ENCODE measurements at regions not wholly inside any gene's neighbourhood (a gene's known extent, or its start where the extent isn't known, plus 50 kb on each side); places are given as distances from the start of the nearest gene placed in this dataset.

GRCh38 chr13:18943721-18944391 is 237.8 kb downstream of the TUBA3C start:
- no peaks in the 10 kb centered on the region for H3K27me3 ChIP-seq (ENCODE audit: insufficient read depth)
- no peak overlapping the region for H3K4me2 ChIP-seq
- Mint-ChIP-seq H3K4me3 (no peak overlapping the region), H3K27ac (no peak overlapping the region), H3K4me1 (no peaks in the 10 kb centered on the region), H3K27me3 (ENCODE audit: insufficient read depth, low read depth, poor library complexity) (peaks cover 3% of the 10 kb centered on the region), H3K9me3 (peaks cover 78% of the 10 kb centered on the region), H3K36me3 (ENCODE audit: low read depth) (peaks cover 16% of the 10 kb centered on the region)
- no peaks in the 10 kb centered on the region for H3K79me2 ChIP-seq (replicated peaks; ENCODE audit: insufficient read depth)
- no peaks in the 10 kb centered on the region for H3F3A ChIP-seq (replicated peaks; ENCODE audit: low read depth)
- H3K36me3 ChIP-seq (ENCODE audit: insufficient read depth): no peaks in the 10 kb centered on the region
- H3K27ac ChIP-seq (ENCODE audit: low read depth): no peak overlapping the region
- H3K4me1 ChIP-seq (ENCODE audit: insufficient read depth): no peaks in the 10 kb centered on the region
- H3K9me2 ChIP-seq (ENCODE audit: insufficient read depth): no peaks in the 10 kb centered on the region
- H2AFZ ChIP-seq: no peak overlapping the region
- no peak for ATAC-seq
- DNase-seq (ENCODE audit: low spot score): no peak
- no peak for TF ChIP-seq ZNF462 (CRISPR knock-in tag; IDR thresholded peaks at IDR 0.05)
- H4K20me1 ChIP-seq (replicated peaks; ENCODE audit: insufficient read depth): no peaks in the 10 kb centered on the region
- no peak overlapping the region for H3K4me3 ChIP-seq

- Histone ChIP-seq H3K9me2 (ENCODE audit: insufficient read depth) (no peaks in the 10 kb centered on the region), H3F3A (replicated peaks; ENCODE audit: low read depth) (no peaks in the 10 kb centered on the region), H3K4me3 (no peak overlapping the region), H3K27me3 (ENCODE audit: insufficient read depth) (no peaks in the 10 kb centered on the region), H3K36me3 (ENCODE audit: insufficient read depth) (no peaks in the 10 kb centered on the region), H3K79me2 (replicated peaks; ENCODE audit: insufficient read depth) (no peaks in the 10 kb centered on the region), H3K4me1 (ENCODE audit: insufficient read depth) (no peaks in the 10 kb centered on the region), H3K27ac (ENCODE audit: low read depth) (no peak overlapping the region), H4K20me1 (replicated peaks; ENCODE audit: insufficient read depth) (no peaks in the 10 kb centered on the region), H2AFZ (no peak overlapping the region), H3K4me2 (no peak overlapping the region)
- no peak for DNase-seq (ENCODE audit: low spot score)
- Mint-ChIP-seq H3K9me3 (peaks cover 78% of the 10 kb centered on the region), H3K4me3 (no peak overlapping the region), H3K27ac (no peak overlapping the region), H3K27me3 (ENCODE audit: insufficient read depth, low read depth, poor library complexity) (peaks cover 3% of the 10 kb centered on the region), H3K4me1 (no peaks in the 10 kb centered on the region), H3K36me3 (ENCODE audit: low read depth) (peaks cover 13% of the 10 kb centered on the region)
- no peak for ATAC-seq
- TF ChIP-seq ZNF462 (CRISPR knock-in tag; IDR thresholded peaks at IDR 0.05) (no peak), EZH2phosphoT487 (IDR thresholded peaks at IDR 0.05; ENCODE audit: unreplicated experiment) (no peak), CTCF (conservative IDR thresholded peaks at IDR 0.05; ENCODE audit: low read depth in 2 of 2) (no peak)
These were observed 238.4 kb downstream of the TUBA3C start for GRCh38 chr13:18943273-18943672.

Measured in GM23338 (cell line).